ENCODE measurements at regions not wholly inside any gene's neighbourhood (a gene's known extent, or its start where the extent isn't known, plus 50 kb on each side); places are given as distances from the start of the nearest gene placed in this dataset.
A peak's percentile ranks its signal among the peaks of the same experiment; 100 is the strongest.
"Not testable (repeated sequence)": the region's sequence is repeated elsewhere in the genome, so short reads cannot be mapped to it uniquely, and the experiment has no call there.

GRCh38 chr14:97031530-97031929 is 234.3 kb downstream of the VRK1 start:
- no peak for DNase-seq (ENCODE audit: low spot score)

DNA sequence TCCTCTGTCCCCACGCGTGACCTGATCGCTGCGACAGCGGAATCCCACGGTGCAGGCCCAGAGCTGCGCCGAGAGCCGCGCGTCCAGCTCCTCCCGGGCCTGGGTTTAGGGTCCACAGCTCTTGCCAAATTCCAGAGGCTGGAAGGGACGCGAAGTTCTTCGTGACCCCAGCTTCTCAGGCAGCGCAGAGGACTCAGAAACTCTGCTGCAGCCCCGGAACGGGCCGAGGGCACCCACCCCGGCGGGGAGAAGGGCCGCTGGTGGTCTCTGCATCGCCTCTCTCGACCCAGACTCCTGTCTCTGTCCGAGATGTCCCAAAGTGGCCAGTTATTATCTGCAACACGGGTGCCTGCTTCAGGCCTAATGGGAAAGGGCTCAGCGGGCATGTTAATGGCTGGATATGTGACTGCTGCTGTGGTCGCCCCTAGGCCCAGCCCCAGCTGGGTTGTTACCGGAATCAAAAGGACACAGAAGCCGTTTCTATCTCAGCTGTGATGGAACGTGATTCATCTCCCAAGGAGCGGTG is 236.4 kb downstream of the VRK1 start:
- DNase-seq (ENCODE audit: low spot score), result no peak

- no peak for DNase-seq (ENCODE audit: low spot score)
Measured at GRCh38 chr14:97036086-97036852, 239.1 kb downstream of the VRK1 start.

- DNase-seq (ENCODE audit: low spot score), result no peak
Measured at GRCh38 chr14:97039717-97040363, 242.7 kb downstream of the VRK1 start.

DNA sequence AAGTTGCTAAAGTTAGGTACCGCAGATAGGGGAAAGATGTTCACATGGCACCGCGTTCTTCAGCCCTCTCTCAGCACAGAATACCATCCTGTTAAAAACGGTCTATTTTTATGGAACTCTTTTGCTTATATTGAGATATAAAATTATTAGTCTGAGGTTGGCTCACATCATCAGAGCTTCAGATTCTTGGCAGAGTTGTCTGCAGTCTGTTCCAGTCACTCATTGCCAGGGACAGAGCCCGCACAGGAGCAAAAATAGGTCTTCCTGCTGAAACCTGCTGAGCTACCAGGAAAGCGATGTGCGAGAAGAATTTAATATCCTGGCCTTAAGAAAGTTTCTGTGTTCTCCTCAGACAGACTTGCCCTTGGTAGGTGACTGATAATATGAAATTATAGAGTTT is 249.8 kb downstream of the VRK1 start:
- DNase-seq (ENCODE audit: low spot score), result no peak

- DNase-seq (ENCODE audit: low spot score), result no peak
Measured at GRCh38 chr14:97052001-97052400, 254.8 kb downstream of the VRK1 start.

DNA sequence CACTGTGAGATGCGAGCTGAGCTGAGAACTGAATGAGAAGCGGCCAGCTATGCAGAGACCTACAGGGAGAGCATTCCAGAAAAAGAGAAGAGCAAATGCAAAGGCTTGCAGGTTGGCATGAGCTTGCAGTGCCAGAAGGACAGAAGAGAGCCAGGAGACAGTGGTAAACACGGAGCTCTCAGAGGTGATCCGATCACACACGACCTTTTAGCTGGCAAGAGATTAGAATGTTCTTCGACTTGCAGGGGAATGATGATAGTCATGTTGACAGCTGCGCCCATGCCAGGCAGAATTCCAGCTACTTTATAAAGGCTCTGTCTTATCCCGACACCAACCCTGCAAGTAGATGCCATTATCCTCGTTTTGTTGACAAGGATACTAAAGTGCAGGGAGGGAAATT is 256.8 kb downstream of the VRK1 start:
- DNase-seq (ENCODE audit: low spot score), result no peak

- no peak for DNase-seq (ENCODE audit: low spot score)
Measured at GRCh38 chr14:97055355-97055754, 258.2 kb downstream of the VRK1 start.

DNA sequence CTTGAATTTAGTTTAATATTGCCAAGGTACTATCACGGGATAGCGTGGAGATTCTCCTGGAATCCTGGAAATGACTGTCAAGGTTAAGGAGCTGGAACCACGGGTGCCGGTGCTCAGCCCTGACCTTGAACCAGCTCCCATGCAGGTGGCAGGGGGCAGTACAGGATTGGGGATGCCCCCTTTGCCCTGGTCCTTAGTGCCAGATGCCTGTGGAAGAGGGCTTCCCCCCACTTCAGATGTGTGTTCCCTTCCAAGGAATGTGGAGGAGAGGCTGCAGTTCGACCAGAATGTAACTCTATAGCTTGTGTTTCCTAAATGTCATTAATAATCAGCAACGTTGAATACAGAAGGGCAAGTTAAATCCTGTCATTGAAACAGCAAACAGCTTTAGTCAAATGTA is 258.9 kb downstream of the VRK1 start:
- no peak for DNase-seq (ENCODE audit: low spot score)

DNA sequence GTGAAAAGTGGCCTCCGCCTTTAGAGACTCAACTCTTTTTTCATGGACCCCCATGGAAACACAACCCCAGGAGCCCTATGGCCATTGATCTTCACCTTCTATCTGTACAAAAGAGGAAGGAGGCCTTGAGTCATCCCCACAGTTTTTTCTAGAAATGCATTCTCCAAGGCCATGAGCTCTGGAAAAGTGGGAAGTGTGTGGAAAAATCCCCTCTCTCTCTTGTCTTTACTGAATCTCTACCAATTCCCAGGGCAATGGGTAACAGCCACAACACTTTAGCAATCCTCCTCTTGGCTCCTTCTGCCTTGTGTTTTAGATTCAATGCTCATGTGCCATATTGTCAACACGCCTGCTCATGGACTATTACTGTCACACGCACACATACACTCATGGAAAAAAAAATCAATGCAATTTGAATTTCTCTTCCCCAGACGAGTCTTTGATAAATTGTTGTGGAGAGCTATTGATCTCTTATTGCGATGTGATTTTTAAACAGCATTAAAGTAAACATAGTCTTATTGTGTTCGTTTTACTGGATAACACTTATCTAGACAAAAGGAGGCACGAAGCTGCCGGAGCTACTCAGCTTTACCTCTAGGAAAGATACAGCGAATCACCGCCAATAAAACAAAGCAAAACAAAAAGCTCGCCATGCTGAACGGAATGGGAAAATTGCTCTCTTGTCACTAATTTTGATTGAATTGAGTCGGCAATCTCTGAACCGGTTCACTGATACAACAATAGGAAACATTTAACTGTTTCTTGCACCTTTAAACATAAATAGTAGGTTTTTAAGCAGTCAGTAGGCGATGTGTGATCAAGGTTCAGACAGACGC is 260.3 kb downstream of the VRK1 start:
- no peak for DNase-seq (ENCODE audit: low spot score)

DNA sequence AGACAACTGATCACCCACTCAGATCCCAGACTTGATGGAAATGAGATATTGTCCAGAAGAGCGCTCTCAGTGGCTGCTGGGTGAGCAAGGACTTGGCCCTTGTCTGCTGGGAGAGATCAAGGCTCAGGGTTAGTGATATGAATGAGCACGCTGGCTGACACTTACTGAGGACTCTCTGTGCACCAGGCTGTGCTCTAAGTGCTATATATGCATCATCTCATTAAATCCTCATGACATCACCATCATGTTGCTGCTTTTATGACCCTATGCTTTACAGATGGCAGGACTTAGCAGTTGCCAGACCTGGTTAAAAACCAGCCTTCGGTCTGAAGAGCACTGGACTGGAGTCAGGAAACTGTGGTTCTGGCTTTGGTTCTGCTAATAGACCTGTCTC is 260.9 kb downstream of the VRK1 start:
- no peak for DNase-seq (ENCODE audit: low spot score)

DNA sequence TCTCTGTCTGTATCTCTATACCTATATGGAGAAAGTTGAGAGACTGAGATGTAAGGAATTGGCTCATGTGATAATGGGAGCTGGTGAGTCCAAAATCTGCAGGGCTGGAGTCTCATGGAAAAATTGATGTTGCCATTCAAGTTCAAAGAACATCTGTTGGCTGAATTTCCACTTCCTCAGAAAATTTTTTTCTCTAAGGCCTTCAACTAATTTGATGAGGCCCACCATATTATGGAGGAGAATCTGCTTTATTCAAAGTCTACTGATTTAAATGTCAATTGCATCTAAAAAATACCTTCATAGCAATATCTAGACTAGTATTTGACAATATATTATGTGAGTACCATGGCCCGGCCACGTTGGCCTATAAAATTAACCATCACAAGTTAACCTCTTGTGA is 261.4 kb downstream of the VRK1 start:
- no peak for DNase-seq (ENCODE audit: low spot score)

- no peak for DNase-seq (ENCODE audit: low spot score)
Measured at GRCh38 chr14:97061198-97061597, 264.0 kb downstream of the VRK1 start.

- DNase-seq (ENCODE audit: low spot score), result no peak
Measured at GRCh38 chr14:97061714-97062113, 264.5 kb downstream of the VRK1 start.

GRCh38 chr14:97065305-97066067 is 268.3 kb downstream of the VRK1 start:
- DNase-seq (ENCODE audit: low spot score), result no peak

- no peak for DNase-seq (ENCODE audit: low spot score)
Measured at GRCh38 chr14:97066068-97066899, 269.1 kb downstream of the VRK1 start.

DNA sequence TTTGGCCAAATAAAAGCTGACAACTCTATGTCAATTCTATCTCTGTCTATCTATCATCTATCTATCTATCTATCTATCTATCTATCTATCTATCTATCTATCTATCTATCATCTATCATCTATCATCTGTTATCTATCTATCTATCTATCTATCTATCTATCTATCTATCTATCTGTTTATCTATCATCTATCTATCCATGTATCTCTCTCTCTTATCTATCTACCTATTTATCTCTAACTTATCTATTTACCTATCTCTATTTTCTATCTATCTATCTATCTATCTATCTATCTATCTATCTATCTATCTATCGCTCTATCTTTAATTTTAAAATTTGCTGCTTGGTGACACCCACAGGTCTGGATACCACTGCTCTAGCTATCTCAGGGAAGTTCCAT is 271.1 kb downstream of the VRK1 start:
- DNase-seq (ENCODE audit: low spot score), result not testable (repeated sequence)

DNA sequence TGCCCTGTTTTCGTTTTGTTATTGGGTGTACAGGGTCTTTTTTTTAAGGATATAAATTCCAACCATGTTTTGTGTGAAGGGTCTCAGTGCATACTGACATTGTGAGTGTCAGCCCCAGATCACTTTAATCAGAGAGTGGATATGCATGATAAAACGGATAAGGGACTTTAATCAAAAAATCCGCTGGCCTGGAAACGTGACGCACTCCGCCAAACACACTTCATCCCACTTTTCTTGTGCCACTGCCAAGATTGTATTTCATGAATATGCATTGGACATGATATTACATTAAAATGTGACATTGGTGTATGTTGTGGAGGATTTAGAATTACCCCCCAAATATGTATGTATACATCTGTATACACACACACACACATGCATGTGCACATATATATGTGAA is 273.1 kb downstream of the VRK1 start:
- no peak for DNase-seq (ENCODE audit: low spot score)

GRCh38 chr14:97071177-97071576 is 274.0 kb downstream of the VRK1 start:
- no peak for DNase-seq (ENCODE audit: low spot score)

DNA sequence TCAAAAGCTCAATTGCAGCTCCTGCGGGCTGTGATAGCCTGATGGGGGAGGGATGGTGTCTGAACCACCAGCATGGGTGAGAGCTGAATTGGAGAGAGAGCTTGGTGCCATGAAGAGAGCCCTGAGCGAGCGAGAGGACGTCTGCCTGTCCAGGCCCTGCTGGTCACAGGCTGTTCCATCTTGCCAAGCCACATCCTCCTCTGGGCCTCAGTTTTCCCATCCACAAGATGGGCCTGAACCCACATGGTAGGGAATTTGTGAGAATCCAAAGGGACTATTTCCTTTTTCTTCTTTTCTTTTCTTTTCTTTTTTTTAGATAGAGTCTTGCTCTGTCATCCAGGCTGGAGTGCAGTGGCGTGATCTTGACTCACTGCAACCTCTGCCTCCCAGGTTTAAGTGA is 276.4 kb downstream of the VRK1 start:
- DNase-seq (ENCODE audit: low spot score), result no peak

DNA sequence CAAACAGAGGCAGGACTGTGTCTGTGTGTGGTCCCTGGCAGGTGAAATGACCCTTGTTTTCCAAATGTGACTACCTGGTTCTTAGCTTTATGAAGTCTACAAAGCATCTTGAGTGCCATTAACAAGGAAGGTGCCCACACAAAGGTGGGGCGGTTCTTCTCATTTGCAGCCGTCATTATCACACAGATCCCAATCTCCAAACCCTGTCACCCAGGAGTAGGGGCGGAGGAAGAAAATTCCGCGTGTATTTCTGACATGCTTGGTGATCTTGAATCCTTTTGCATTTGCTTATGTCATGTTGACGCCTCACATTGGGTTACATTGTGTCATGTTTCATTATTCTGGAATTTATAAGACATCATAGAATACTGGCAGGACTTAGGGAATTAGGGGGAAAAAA is 277.3 kb downstream of the VRK1 start:
- peak; percentile 78 for DNase-seq (ENCODE audit: low spot score)
